Fibroblast of villous mesenchyme (primary cell): ENCODE measurements at regions not wholly inside any gene's neighbourhood (a gene's known extent, or its start where the extent isn't known, plus 50 kb on each side); places are given as distances from the start of the nearest gene placed in this dataset.

Experiments
- DNase-seq: peaks from one replicate; pipeline ENCODE4 v3.0.0-alpha.2; 2010; ENCODE audit warnings: low read depth
- H3K4me3 ChIP-seq: 2 replicates; pipeline ENCODE4 v1.5.1; 2011; ENCODE audit warnings: low read depth, mild to moderate bottlenecking, low read length
- TF ChIP-seq, protein P1 (sequence below): IDR thresholded peaks from 2 replicates; pipeline ENCODE4 v1.5.1; 2012; ENCODE audit warnings: low read depth, mild to moderate bottlenecking, low read length; ENCODE audit not compliant: insufficient read depth

DNA sequence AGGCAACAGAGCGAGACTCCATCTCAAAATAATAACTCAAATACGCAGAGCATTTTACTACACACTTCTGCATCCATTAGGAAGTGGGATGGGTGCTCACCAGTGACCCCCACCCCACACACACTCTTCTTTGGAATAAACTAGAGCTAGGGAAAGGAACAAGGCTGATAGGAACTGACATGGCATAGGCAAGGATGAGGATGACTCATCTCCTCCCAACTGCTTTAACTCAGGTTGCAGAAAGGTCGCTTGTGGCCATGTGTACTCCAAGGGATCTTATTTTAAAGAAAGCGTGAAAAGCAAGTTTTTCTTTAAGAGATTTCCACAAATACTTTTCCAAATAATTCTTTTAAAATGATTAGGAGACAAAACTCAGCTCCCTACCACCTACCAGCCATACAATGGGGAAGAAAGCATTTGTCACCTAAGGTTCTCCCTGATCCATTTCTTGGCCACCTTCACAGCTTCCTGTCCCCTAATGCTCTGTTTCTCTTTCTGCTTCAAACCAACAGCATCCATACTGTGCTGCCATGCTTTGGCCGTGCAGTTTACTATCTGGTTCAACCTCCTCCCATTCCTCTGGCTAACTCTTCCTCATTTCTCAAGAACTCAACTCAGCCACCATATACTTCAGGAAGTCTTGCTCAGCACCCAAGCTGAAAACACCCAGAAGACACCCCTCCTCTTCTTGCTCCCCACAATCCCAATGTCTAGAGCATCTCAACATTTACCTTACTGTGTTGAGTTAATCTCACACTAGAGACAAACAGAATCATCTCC is 211.9 kb downstream of the ACTL7B start:
- H3K4me3 ChIP-seq, result no peak overlapping the region
- TF ChIP-seq, protein P1, sequence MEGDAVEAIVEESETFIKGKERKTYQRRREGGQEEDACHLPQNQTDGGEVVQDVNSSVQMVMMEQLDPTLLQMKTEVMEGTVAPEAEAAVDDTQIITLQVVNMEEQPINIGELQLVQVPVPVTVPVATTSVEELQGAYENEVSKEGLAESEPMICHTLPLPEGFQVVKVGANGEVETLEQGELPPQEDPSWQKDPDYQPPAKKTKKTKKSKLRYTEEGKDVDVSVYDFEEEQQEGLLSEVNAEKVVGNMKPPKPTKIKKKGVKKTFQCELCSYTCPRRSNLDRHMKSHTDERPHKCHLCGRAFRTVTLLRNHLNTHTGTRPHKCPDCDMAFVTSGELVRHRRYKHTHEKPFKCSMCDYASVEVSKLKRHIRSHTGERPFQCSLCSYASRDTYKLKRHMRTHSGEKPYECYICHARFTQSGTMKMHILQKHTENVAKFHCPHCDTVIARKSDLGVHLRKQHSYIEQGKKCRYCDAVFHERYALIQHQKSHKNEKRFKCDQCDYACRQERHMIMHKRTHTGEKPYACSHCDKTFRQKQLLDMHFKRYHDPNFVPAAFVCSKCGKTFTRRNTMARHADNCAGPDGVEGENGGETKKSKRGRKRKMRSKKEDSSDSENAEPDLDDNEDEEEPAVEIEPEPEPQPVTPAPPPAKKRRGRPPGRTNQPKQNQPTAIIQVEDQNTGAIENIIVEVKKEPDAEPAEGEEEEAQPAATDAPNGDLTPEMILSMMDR, result no peak
- DNase-seq, result no peak

DNA sequence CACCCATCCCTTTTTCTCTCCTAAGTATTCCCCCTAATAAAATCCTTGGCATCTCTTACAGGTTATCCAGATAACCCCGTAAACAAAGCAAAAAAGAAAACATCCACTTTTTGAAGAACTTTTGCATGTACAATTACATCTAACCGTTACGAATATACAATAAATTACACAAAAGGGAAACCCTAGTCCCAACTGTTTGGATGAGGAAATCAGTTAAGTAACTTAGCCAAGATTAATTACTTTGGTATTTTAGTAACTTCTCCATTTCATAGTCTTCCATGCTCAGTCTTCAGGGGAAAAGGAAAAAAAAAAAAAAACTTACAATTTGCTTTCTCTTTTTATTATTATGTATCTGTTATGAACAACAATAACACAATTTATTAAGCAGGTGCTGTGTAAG is 212.9 kb downstream of the ACTL7B start:
- no peak overlapping the region for H3K4me3 ChIP-seq
- DNase-seq, result no peak
- TF ChIP-seq, protein P1, result no peak

GRCh38 chr9:108640230-108640629 is 215.6 kb downstream of the ACTL7B start:
- H3K4me3 ChIP-seq, result no peak overlapping the region
- DNase-seq, result no peak
- TF ChIP-seq, protein P1, result no peak

DNA sequence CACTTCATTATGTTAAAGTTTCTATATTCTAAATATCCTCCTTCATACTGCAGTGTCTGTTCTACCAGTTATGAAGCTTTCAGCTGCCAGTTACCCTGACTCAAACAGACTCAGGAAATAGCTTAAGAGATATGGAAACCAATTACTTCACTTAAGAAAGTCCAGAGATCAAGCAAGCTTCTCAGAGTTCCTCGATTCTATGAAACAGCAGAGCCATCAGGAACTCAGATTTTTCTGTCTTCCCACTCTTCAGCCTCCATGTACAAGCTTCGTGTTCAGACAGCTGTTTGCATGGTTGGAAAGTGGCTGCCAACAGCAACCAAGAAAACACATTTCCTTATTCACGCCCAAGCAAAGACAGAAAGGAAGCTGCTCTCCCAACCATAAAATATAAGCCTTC is 216.1 kb downstream of the ACTL7B start:
- DNase-seq, result no peak
- TF ChIP-seq, protein P1, result no peak
- no peak overlapping the region for H3K4me3 ChIP-seq

DNA sequence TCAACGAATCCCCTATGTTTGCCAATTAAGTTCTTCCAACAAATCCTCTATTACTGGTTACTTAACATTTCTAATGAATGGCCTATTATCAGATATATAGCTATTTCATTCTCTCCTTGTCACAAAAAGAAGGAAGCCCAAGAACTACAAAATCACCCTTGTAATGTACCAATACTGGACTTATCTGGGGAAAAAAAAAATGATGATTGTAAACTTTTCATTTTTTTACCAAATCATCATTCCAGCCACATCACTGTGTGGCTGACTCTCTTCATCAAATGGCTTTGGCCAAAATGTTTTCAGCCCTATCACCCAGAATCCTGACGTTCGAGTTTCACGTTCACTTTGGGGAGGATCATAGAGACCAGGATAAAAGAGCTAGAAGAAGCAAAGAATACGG is 216.7 kb downstream of the ACTL7B start:
- TF ChIP-seq, protein P1, result no peak
- no peak for DNase-seq
- H3K4me3 ChIP-seq, result no peak overlapping the region

- TF ChIP-seq, protein P1, result no peak
- DNase-seq, result no peak
- no peak overlapping the region for H3K4me3 ChIP-seq
These were observed 218.4 kb downstream of the ACTL7B start for GRCh38 chr9:108637340-108637739.

- TF ChIP-seq, protein P1, result no peak
- no peak for DNase-seq
- H3K4me3 ChIP-seq, result no peak overlapping the region
These were observed 219.8 kb downstream of the ACTL7B start for GRCh38 chr9:108636013-108636412.
